ENCODE measurements at regions not wholly inside any gene's neighbourhood (a gene's known extent, or its start where the extent isn't known, plus 50 kb on each side); places are given as distances from the start of the nearest gene placed in this dataset.

- WGBS: 73% methylated on average over 7 of the region's 7 CpGs
- DNase-seq (ENCODE audit: low spot score): no peak
- TF ChIP-seq POLR2A (IDR thresholded peaks at IDR 0.05) (no peak), POLR2AphosphoS5 (IDR thresholded peaks at IDR 0.05) (no peak), CTCF (IDR thresholded peaks at IDR 0.05) (no peak)
- intact Hi-C loops (cut with DNase I): loop anchor here (10.0 kb wide), 1 partner anchor 295 kb away; no protein-coding TSS in a partner anchor
- Histone ChIP-seq H3K27me3 (replicated peaks; ENCODE audit: insufficient read depth) (peaks cover 4% of the 10 kb centered on the region), H3K9me3 (no peaks in the 10 kb centered on the region), H3K36me3 (no peaks in the 10 kb centered on the region), H3K27ac (no peak overlapping the region), H3K4me3 (no peak overlapping the region), H3K4me1 (replicated peaks) (no peaks in the 10 kb centered on the region)
These were observed 368.1 kb downstream of the EIPR1 start for GRCh38 chr2:3009483-3009882.

GRCh38 chr2:3009005-3009404 is 368.6 kb downstream of the EIPR1 start:
- H3K27ac ChIP-seq: no peak overlapping the region
- intact Hi-C loops (cut with DNase I): loop anchor here (10.0 kb wide), 1 partner anchor 296 kb away; no protein-coding TSS in a partner anchor
- DNase-seq (ENCODE audit: low spot score): no peak
- no peaks in the 10 kb centered on the region for H3K4me1 ChIP-seq (replicated peaks)
- no peak overlapping the region for H3K4me3 ChIP-seq
- no peaks in the 10 kb centered on the region for H3K36me3 ChIP-seq
- 15% methylated on average over 8 of the region's 8 CpGs for WGBS
- H3K9me3 ChIP-seq: no peaks in the 10 kb centered on the region
- peaks cover 4% of the 10 kb centered on the region for H3K27me3 ChIP-seq (replicated peaks; ENCODE audit: insufficient read depth)
- TF ChIP-seq POLR2A (IDR thresholded peaks at IDR 0.05): no peak
- no peak for TF ChIP-seq POLR2AphosphoS5 (IDR thresholded peaks at IDR 0.05)
- TF ChIP-seq CTCF (IDR thresholded peaks at IDR 0.05): no peak

GRCh38 chr2:3008561-3008960 is 369.1 kb downstream of the EIPR1 start:
- Histone ChIP-seq H3K4me3 (no peak overlapping the region), H3K27me3 (replicated peaks; ENCODE audit: insufficient read depth) (peaks cover 4% of the 10 kb centered on the region), H3K36me3 (no peaks in the 10 kb centered on the region), H3K4me1 (replicated peaks) (no peaks in the 10 kb centered on the region), H3K27ac (no peak overlapping the region), H3K9me3 (no peaks in the 10 kb centered on the region)
- intact Hi-C loops (cut with DNase I): loop anchor here (10.0 kb wide), 1 partner anchor 296 kb away; no protein-coding TSS in a partner anchor
- DNase-seq (ENCODE audit: low spot score): no peak
- 25% methylated on average over 4 of the region's 4 CpGs for WGBS
- TF ChIP-seq CTCF (IDR thresholded peaks at IDR 0.05) (no peak), POLR2A (IDR thresholded peaks at IDR 0.05) (no peak), POLR2AphosphoS5 (IDR thresholded peaks at IDR 0.05) (no peak)

- no peak overlapping the region for H3K27ac ChIP-seq
- no peak for DNase-seq (ENCODE audit: low spot score)
- WGBS: 87% methylated on average over 6 of the region's 6 CpGs
- H3K4me1 ChIP-seq (replicated peaks): no peaks in the 10 kb centered on the region
- H3K27me3 ChIP-seq (replicated peaks; ENCODE audit: insufficient read depth): peaks cover 4% of the 10 kb centered on the region
- no peaks in the 10 kb centered on the region for H3K9me3 ChIP-seq
- intact Hi-C loops (cut with DNase I): loop anchor here (10.0 kb wide), 1 partner anchor 298 kb away; no protein-coding TSS in a partner anchor
- no peaks in the 10 kb centered on the region for H3K36me3 ChIP-seq
- H3K4me3 ChIP-seq: no peak overlapping the region
- no peak for TF ChIP-seq POLR2AphosphoS5 (IDR thresholded peaks at IDR 0.05)
- TF ChIP-seq POLR2A (IDR thresholded peaks at IDR 0.05): no peak
- TF ChIP-seq CTCF (IDR thresholded peaks at IDR 0.05): no peak
These were observed 370.5 kb downstream of the EIPR1 start for GRCh38 chr2:3007135-3007534.

GRCh38 chr2:3005859-3006501 is 371.6 kb downstream of the EIPR1 start:
- peaks cover 4% of the 10 kb centered on the region for H3K27me3 ChIP-seq (replicated peaks; ENCODE audit: insufficient read depth)
- no peak overlapping the region for H3K4me3 ChIP-seq
- no peaks in the 10 kb centered on the region for H3K4me1 ChIP-seq (replicated peaks)
- 73% methylated on average over 12 of the region's 12 CpGs for WGBS
- intact Hi-C loops (cut with DNase I): loop anchor here (10.0 kb wide), 1 partner anchor 299 kb away; no protein-coding TSS in a partner anchor
- H3K36me3 ChIP-seq: no peaks in the 10 kb centered on the region
- no peaks in the 10 kb centered on the region for H3K9me3 ChIP-seq
- H3K27ac ChIP-seq: no peak overlapping the region
- TF ChIP-seq POLR2AphosphoS5 (IDR thresholded peaks at IDR 0.05) (no peak), CTCF (IDR thresholded peaks at IDR 0.05) (no peak), POLR2A (IDR thresholded peaks at IDR 0.05) (no peak)
- DNase-seq (ENCODE audit: low spot score): no peak
